SH-SY5Y (cell line): ENCODE measurements at regions not wholly inside any gene's neighbourhood (a gene's known extent, or its start where the extent isn't known, plus 50 kb on each side); places are given as distances from the start of the nearest gene placed in this dataset.

Source experiments
- GATA2 ChIP-seq: IDR thresholded peaks from 2 replicates; pipeline ENCODE4 v1.6.1; 2011; ENCODE audit warnings: mild to moderate bottlenecking, low read depth, low read length
- GATA3 ChIP-seq: IDR thresholded peaks from 2 replicates; pipeline ENCODE4 v1.6.1; 2011; ENCODE audit warnings: low read depth, mild to moderate bottlenecking, low read length, moderate library complexity

GRCh38 chr11:110858547-110858921, 146.3 kb upstream of the ARHGAP20 start:
- TF ChIP-seq GATA3 (no peak), GATA2 (no peak)
